ENCODE measurements at regions not wholly inside any gene's neighbourhood (a gene's known extent, or its start where the extent isn't known, plus 50 kb on each side); places are given as distances from the start of the nearest gene placed in this dataset.

- TF ChIP-seq, protein P1, sequence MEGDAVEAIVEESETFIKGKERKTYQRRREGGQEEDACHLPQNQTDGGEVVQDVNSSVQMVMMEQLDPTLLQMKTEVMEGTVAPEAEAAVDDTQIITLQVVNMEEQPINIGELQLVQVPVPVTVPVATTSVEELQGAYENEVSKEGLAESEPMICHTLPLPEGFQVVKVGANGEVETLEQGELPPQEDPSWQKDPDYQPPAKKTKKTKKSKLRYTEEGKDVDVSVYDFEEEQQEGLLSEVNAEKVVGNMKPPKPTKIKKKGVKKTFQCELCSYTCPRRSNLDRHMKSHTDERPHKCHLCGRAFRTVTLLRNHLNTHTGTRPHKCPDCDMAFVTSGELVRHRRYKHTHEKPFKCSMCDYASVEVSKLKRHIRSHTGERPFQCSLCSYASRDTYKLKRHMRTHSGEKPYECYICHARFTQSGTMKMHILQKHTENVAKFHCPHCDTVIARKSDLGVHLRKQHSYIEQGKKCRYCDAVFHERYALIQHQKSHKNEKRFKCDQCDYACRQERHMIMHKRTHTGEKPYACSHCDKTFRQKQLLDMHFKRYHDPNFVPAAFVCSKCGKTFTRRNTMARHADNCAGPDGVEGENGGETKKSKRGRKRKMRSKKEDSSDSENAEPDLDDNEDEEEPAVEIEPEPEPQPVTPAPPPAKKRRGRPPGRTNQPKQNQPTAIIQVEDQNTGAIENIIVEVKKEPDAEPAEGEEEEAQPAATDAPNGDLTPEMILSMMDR (IDR thresholded peaks at IDR 0.05), result no peak
- no peak for TF ChIP-seq POLR2A (IDR thresholded peaks at IDR 0.05)
- WGBS, 2 donors, result 30 to 35% methylated on average over 8 of the region's 8 CpGs
- no peak for DNase-seq (ENCODE audit: low spot score in 2 of 2)
These were observed 170.8 kb upstream of the FAM20A start for GRCh38 chr17:68771867-68772515.

GRCh38 chr17:68768804-68769203, 167.6 kb upstream of the FAM20A start:
- WGBS, 2 donors, result 69 to 80% methylated on average over 6 of the region's 6 CpGs
- intact Hi-C loops (cut with DNase I; ENCODE audit: low total_unique reads), result no loop called here
- TF ChIP-seq, protein P1 (IDR thresholded peaks at IDR 0.05), result no peak
- TF ChIP-seq POLR2A (IDR thresholded peaks at IDR 0.05), result no peak
- no peak for DNase-seq (ENCODE audit: low spot score in 2 of 2)
- no peak overlapping the region for H3K4me3 ChIP-seq (ENCODE audit: low read depth, poor library complexity, severe bottlenecking)

More at GRCh38 chr17:68771867-68772515, 170.8 kb upstream of the FAM20A start:
- H3K4me3 ChIP-seq (ENCODE audit: low read depth, poor library complexity, severe bottlenecking), result no peak overlapping the region
- intact Hi-C loops (cut with DNase I; ENCODE audit: low total_unique reads), result loop anchor here (10.0 kb wide), 1 partner anchor 203 kb away; no protein-coding TSS in a partner anchor

GRCh38 chr17:68766640-68767039, 165.5 kb upstream of the FAM20A start:
- DNase-seq (ENCODE audit: low spot score in 2 of 2), result no peak
- H3K4me3 ChIP-seq (ENCODE audit: low read depth, poor library complexity, severe bottlenecking), result no peak overlapping the region
- 79 to 83% methylated on average over 4 of the region's 4 CpGs for WGBS, 2 donors
- TF ChIP-seq, protein P1 (IDR thresholded peaks at IDR 0.05), result no peak
- TF ChIP-seq POLR2A (IDR thresholded peaks at IDR 0.05), result no peak
- intact Hi-C loops (cut with DNase I; ENCODE audit: low total_unique reads), result no loop called here

- intact Hi-C loops (cut with DNase I; ENCODE audit: low total_unique reads), result no loop called here
- TF ChIP-seq, protein P1 (IDR thresholded peaks at IDR 0.05), result no peak
- TF ChIP-seq POLR2A (IDR thresholded peaks at IDR 0.05), result no peak
- H3K4me3 ChIP-seq (ENCODE audit: low read depth, poor library complexity, severe bottlenecking), result no peak overlapping the region
- 64 to 80% methylated on average over 1 of the region's 1 CpG for WGBS, 2 donors
- no peak for DNase-seq (ENCODE audit: low spot score in 2 of 2)
These were observed 162.4 kb upstream of the FAM20A start for GRCh38 chr17:68763562-68763961.

DNA sequence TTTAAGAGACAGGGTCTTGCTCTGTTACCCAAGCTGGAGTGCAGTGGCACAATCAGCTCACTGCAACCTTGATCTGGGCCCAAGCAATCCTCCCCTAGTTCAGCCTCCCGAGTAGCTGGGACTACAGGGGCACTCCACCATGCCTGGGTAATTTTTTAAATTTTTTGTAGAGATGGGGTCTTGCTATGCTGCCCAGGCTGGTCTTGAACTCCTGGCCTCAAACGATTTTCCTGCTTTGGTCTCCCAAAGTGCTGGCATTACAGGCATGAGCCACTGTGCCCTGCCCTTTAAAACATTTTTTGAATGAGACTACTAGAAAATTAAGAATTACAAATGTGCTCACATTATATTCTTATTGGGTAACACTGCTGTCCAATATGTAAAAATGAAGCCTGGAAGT, 161.7 kb upstream of the FAM20A start:
- no peak overlapping the region for H3K4me3 ChIP-seq (ENCODE audit: low read depth, poor library complexity, severe bottlenecking)
- intact Hi-C loops (cut with DNase I; ENCODE audit: low total_unique reads), result no loop called here
- TF ChIP-seq, protein P1 (IDR thresholded peaks at IDR 0.05), result no peak
- no peak for TF ChIP-seq POLR2A (IDR thresholded peaks at IDR 0.05)
- WGBS, 2 donors, result 92 to 94% methylated on average over 2 of the region's 2 CpGs
- DNase-seq (ENCODE audit: low spot score in 2 of 2), result no peak

DNA sequence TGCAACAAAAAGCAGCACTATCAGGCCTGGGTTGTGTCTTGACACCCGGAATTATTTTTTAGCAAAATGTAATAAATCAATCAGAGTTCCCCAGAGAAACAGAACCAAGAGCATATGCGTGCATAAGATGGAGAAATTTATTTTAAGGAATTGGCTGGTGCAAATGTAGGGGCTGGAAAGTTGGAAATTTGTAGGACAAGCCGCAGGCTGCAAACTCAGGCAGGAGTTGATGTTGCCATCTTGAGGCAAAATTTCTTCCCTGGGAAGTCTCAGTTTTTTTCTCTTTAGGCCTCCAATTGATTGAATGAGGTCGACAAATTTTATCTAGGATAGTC, 158.9 kb upstream of the FAM20A start:
- intact Hi-C loops (cut with DNase I; ENCODE audit: low total_unique reads), result no loop called here
- TF ChIP-seq, protein P1 (IDR thresholded peaks at IDR 0.05), result no peak
- no peak for TF ChIP-seq POLR2A (IDR thresholded peaks at IDR 0.05)

More for the DNA sequence above, 158.9 kb upstream of the FAM20A start:
- 44 to 52% methylated on average over 4 of the region's 4 CpGs for WGBS, 2 donors
- no peak for DNase-seq (ENCODE audit: low spot score in 2 of 2)
- no peak overlapping the region for H3K4me3 ChIP-seq (ENCODE audit: low read depth, poor library complexity, severe bottlenecking)

Measured in lower leg skin (tissue), 4 donors.